ENCODE measurements at regions not wholly inside any gene's neighbourhood (a gene's known extent, or its start where the extent isn't known, plus 50 kb on each side); places are given as distances from the start of the nearest gene placed in this dataset.

DNA sequence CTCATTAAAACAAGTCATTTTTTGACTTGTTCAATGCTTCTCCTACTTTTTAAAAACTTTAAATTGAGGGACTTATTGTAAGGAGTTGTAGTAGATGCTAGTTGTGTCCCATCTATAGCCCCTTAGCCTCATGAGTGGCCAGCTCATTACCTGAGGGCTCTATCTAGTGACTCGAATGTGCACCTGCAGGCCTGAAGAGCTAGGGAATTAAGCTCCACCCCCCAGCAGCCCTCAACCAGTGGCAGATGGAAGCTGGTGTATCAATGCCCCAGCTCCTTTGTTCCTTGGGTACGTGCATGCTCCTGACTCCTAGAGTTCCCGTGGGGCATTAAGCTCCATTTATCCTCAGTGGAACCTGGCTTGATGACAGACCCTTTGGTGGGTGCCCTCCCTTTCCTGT is 146.7 kb upstream of the FAM9B start:
- Histone ChIP-seq H3K4me1 (no peaks in the 10 kb centered on the region), H3K9me3 (no peaks in the 10 kb centered on the region), H3K27me3 (no peaks in the 10 kb centered on the region), H3K4me3 (no peak overlapping the region), H3K36me3 (no peaks in the 10 kb centered on the region), H3K27ac (no peak overlapping the region)
- intact Hi-C loops (cut with DNase I; ENCODE audit: low total_unique reads) (no loop called here), in situ Hi-C loops (cut with MboI; ENCODE audit: low pct_ligation_motif_present in 1 of 4, low pct_unique_long_range_greater_than_20kb in 1 of 4, low sequenced_read_pairs in 3 of 4) (no loop called here)
- WGBS, 2 donors (ENCODE audit: low coverage in 1 of 2): 60% methylated on average over 3 of the region's 3 CpGs; no CpG with 5 or more reads in 1 of the 2 donors
- TF ChIP-seq POLR2AphosphoS5 (IDR thresholded peaks at IDR 0.05) (no peak), EP300 (IDR thresholded peaks at IDR 0.05; ENCODE audit: low read depth) (no peak), POLR2A (IDR thresholded peaks at IDR 0.05) (no peak)
- TF ChIP-seq, protein P1, sequence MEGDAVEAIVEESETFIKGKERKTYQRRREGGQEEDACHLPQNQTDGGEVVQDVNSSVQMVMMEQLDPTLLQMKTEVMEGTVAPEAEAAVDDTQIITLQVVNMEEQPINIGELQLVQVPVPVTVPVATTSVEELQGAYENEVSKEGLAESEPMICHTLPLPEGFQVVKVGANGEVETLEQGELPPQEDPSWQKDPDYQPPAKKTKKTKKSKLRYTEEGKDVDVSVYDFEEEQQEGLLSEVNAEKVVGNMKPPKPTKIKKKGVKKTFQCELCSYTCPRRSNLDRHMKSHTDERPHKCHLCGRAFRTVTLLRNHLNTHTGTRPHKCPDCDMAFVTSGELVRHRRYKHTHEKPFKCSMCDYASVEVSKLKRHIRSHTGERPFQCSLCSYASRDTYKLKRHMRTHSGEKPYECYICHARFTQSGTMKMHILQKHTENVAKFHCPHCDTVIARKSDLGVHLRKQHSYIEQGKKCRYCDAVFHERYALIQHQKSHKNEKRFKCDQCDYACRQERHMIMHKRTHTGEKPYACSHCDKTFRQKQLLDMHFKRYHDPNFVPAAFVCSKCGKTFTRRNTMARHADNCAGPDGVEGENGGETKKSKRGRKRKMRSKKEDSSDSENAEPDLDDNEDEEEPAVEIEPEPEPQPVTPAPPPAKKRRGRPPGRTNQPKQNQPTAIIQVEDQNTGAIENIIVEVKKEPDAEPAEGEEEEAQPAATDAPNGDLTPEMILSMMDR (IDR thresholded peaks at IDR 0.05): no peak
- no peak for DNase-seq

DNA sequence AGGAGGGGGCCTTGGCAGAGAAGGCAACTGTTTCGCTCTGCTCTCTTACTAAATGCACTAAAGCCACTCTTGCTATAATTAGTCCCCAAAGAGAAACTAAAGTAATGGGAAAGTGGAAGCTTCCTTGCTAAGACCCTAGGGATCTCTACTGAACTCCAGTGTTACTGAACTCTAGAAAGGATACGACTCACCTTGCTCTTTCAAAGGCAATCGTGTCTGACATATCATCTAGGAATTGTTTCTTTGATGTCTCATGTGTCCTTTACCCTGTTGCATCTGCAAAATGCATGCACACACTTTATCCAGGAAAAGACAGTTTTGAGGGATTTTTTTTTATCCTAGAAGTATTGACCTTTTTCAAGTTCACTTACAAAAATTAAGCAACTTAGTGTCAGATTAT is 148.1 kb upstream of the FAM9B start:
- no peak for DNase-seq
- H3K27me3 ChIP-seq: no peaks in the 10 kb centered on the region
- no peaks in the 10 kb centered on the region for H3K9me3 ChIP-seq
- intact Hi-C loops (cut with DNase I; ENCODE audit: low total_unique reads) (no loop called here), in situ Hi-C loops (cut with MboI; ENCODE audit: low pct_ligation_motif_present in 1 of 4, low pct_unique_long_range_greater_than_20kb in 1 of 4, low sequenced_read_pairs in 3 of 4) (no loop called here)
- no peak overlapping the region for H3K4me3 ChIP-seq
- TF ChIP-seq EP300 (IDR thresholded peaks at IDR 0.05; ENCODE audit: low read depth) (no peak), POLR2A (IDR thresholded peaks at IDR 0.05) (no peak), POLR2AphosphoS5 (IDR thresholded peaks at IDR 0.05) (no peak)
- H3K27ac ChIP-seq: no peak overlapping the region
- H3K36me3 ChIP-seq: no peaks in the 10 kb centered on the region
- H3K4me1 ChIP-seq: no peaks in the 10 kb centered on the region
- 89% methylated on average over 3 of the region's 3 CpGs; no CpG with 5 or more reads in 1 of the 2 donors for WGBS, 2 donors (ENCODE audit: low coverage in 1 of 2)

DNA sequence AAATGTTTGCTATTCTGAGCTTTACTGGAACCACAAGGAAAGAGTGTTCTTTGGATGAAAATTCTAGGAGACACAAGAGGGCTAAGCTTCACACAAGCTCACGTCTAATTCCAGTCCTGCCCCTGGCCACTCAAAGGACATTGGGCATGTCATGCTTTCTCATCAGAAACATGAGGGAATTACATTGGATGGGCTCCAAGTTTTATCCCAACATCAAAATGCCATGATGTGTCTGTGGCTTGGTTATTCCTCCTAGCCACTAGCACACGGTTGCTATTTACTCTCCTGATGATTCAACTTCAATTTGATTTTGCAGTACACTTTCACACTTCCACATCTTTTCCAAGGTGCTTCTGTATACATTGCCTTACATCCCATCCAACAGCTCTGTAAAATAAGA is 149.6 kb upstream of the FAM9B start:
- Histone ChIP-seq H3K36me3 (no peaks in the 10 kb centered on the region), H3K27ac (no peak overlapping the region), H3K9me3 (no peaks in the 10 kb centered on the region), H3K4me3 (no peak overlapping the region), H3K27me3 (no peaks in the 10 kb centered on the region), H3K4me1 (no peaks in the 10 kb centered on the region)
- in situ Hi-C loops (cut with MboI; ENCODE audit: low pct_ligation_motif_present in 1 of 4, low pct_unique_long_range_greater_than_20kb in 1 of 4, low sequenced_read_pairs in 3 of 4): no loop called here
- TF ChIP-seq EP300 (IDR thresholded peaks at IDR 0.05; ENCODE audit: low read depth) (no peak), POLR2A (IDR thresholded peaks at IDR 0.05) (no peak), POLR2AphosphoS5 (IDR thresholded peaks at IDR 0.05) (no peak)
- TF ChIP-seq, protein P1 (IDR thresholded peaks at IDR 0.05): no peak
- intact Hi-C loops (cut with DNase I; ENCODE audit: low total_unique reads): no loop called here
- no peak for DNase-seq
- 75% methylated on average over 2 of the region's 2 CpGs; no CpG with 5 or more reads in 1 of the 2 donors for WGBS, 2 donors (ENCODE audit: low coverage in 1 of 2)

DNA sequence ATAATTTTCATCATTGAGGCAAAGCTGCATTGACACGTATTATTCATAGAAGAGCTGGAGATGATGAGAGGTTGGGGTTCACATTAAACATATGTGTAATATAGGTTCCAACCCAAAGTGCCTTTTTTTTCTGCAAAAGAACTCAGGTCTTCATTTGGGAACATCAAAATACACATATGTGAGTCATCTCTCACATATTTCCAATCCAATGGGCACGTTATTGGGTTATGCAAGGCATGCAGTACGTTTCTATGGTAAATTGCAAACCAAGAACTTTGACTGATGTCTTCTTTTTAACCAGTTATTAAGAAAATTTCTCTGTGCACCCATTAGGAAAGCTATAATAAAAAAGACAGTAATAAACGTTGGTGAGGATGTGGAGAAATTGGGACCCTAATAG is 150.3 kb upstream of the FAM9B start:
- no peaks in the 10 kb centered on the region for H3K4me1 ChIP-seq
- DNase-seq: no peak
- no peak overlapping the region for H3K27ac ChIP-seq
- in situ Hi-C loops (cut with MboI; ENCODE audit: low pct_ligation_motif_present in 1 of 4, low pct_unique_long_range_greater_than_20kb in 1 of 4, low sequenced_read_pairs in 3 of 4): no loop called here
- intact Hi-C loops (cut with DNase I; ENCODE audit: low total_unique reads): no loop called here
- no peak for TF ChIP-seq POLR2AphosphoS5 (IDR thresholded peaks at IDR 0.05)
- TF ChIP-seq, protein P1 (IDR thresholded peaks at IDR 0.05): no peak
- TF ChIP-seq POLR2A (IDR thresholded peaks at IDR 0.05): no peak
- no peak for TF ChIP-seq EP300 (IDR thresholded peaks at IDR 0.05; ENCODE audit: low read depth)
- no peaks in the 10 kb centered on the region for H3K36me3 ChIP-seq
- H3K4me3 ChIP-seq: no peak overlapping the region
- no peaks in the 10 kb centered on the region for H3K9me3 ChIP-seq
- 58 to 62% methylated on average over 3 to 4 of the region's 4 CpGs for WGBS, 2 donors (ENCODE audit: low coverage in 1 of 2)
- no peaks in the 10 kb centered on the region for H3K27me3 ChIP-seq

DNA sequence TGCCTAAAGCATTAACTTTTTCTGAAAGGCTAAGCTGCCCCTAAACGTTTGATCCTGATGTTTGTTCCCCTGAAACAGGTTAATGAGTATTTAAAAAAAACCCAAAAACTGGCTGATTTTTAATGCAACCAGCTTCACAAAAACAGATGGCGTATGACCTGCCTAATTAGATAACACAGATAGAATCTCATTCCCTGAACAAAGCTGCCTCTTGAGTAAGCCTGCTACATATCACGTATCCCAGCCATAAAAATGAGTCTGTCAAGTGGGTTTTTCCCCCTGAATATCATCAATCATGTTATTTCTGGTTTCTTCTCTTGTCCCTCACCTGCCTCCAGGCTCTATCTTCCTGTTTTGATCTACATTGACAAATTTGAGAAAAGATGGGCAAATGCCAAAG is 154.2 kb upstream of the FAM9B start:
- intact Hi-C loops (cut with DNase I; ENCODE audit: low total_unique reads): no loop called here
- Histone ChIP-seq H3K4me3 (no peak overlapping the region), H3K36me3 (no peaks in the 10 kb centered on the region), H3K27me3 (no peaks in the 10 kb centered on the region), H3K27ac (no peak overlapping the region), H3K4me1 (no peaks in the 10 kb centered on the region), H3K9me3 (no peaks in the 10 kb centered on the region)
- in situ Hi-C loops (cut with MboI; ENCODE audit: low pct_ligation_motif_present in 1 of 4, low pct_unique_long_range_greater_than_20kb in 1 of 4, low sequenced_read_pairs in 3 of 4): no loop called here
- 69 to 83% methylated on average over 1 to 3 of the region's 3 CpGs for WGBS, 2 donors (ENCODE audit: low coverage in 1 of 2)
- TF ChIP-seq POLR2AphosphoS5 (IDR thresholded peaks at IDR 0.05) (no peak), EP300 (IDR thresholded peaks at IDR 0.05; ENCODE audit: low read depth) (no peak), POLR2A (IDR thresholded peaks at IDR 0.05) (no peak)
- TF ChIP-seq, protein P1 (IDR thresholded peaks at IDR 0.05): no peak
- no peak for DNase-seq
